H9 (cell line): ENCODE measurements at regions not wholly inside any gene's neighbourhood (a gene's known extent, or its start where the extent isn't known, plus 50 kb on each side); places are given as distances from the start of the nearest gene placed in this dataset.

Experiments used
- DNase-seq: peaks from one replicate; pipeline ENCODE4 v3.0.0-alpha.2; 2017
- H2AFZ ChIP-seq: one replicate; pipeline ENCODE4 v1.6.1; 2013; ENCODE audit warnings: mild to moderate bottlenecking, low read length, control low read depth, moderate library complexity
- H2AK5ac ChIP-seq: 2 replicates; pipeline ENCODE4 v1.6.1; 2013; ENCODE audit warnings: low read length, control low read depth, mixed read lengths; ENCODE audit not compliant: insufficient read length
- H2BK120ac ChIP-seq: one replicate; pipeline ENCODE4 v1.6.1; 2013; ENCODE audit warnings: low read depth, mild to moderate bottlenecking, low read length, control low read depth, inconsistent platforms; ENCODE audit not compliant: poor library complexity, severe bottlenecking
- H2BK12ac ChIP-seq: 2 replicates; pipeline ENCODE4 v1.6.1; 2013; ENCODE audit warnings: low read length, control low read depth, mixed read lengths, low read depth; ENCODE audit not compliant: insufficient read length
- H2BK15ac ChIP-seq: 2 replicates; pipeline ENCODE4 v1.6.1; 2013; ENCODE audit warnings: low read depth, low read length, control low read depth
- H2BK20ac ChIP-seq: one replicate; pipeline ENCODE4 v1.6.1; 2013; ENCODE audit warnings: low read depth, mild to moderate bottlenecking, low read length, control low read depth, inconsistent platforms; ENCODE audit not compliant: poor library complexity, severe bottlenecking
- H2BK5ac ChIP-seq: 2 replicates; pipeline ENCODE4 v1.6.1; 2013; ENCODE audit warnings: low read length, control low read depth, mixed read lengths; ENCODE audit not compliant: insufficient read length
- H3K14ac ChIP-seq: 2 replicates; pipeline ENCODE4 v1.6.1; 2013; ENCODE audit warnings: low read length, control low read depth; ENCODE audit not compliant: insufficient read depth
- H3K18ac ChIP-seq: 2 replicates; pipeline ENCODE4 v1.6.1; 2013; ENCODE audit warnings: low read depth, mild to moderate bottlenecking, mixed read lengths, low read length, control low read depth; ENCODE audit not compliant: insufficient read length
- H3K23ac ChIP-seq: 2 replicates; pipeline ENCODE4 v1.6.1; 2013; ENCODE audit warnings: low read length, control low read depth, mixed read lengths, low read depth; ENCODE audit not compliant: insufficient read length
- H3K23me2 ChIP-seq: 2 replicates; pipeline ENCODE4 v1.6.1; 2013; ENCODE audit warnings: low read depth, mild to moderate bottlenecking, mixed read lengths, low read length, control low read depth; ENCODE audit not compliant: insufficient read length, poor library complexity, severe bottlenecking
- H3K27ac ChIP-seq: 2 replicates; pipeline ENCODE4 v1.5.1; 2013; ENCODE audit warnings: low read length, control low read depth, mixed read lengths, low read depth; ENCODE audit not compliant: insufficient read length
- H3K27me3 ChIP-seq: 2 replicates; pipeline ENCODE4 v1.6.1; 2013; ENCODE audit warnings: low read length, control low read depth, inconsistent platforms; ENCODE audit not compliant: insufficient read depth
- H3K4ac ChIP-seq: 2 replicates; pipeline ENCODE4 v1.6.1; 2013; ENCODE audit warnings: low read depth, mild to moderate bottlenecking, control low read depth, inconsistent platforms, low read length, moderate library complexity
- H3K4me1 ChIP-seq: 2 replicates; pipeline ENCODE4 v1.6.1; 2013; ENCODE audit warnings: low read length, control low read depth, inconsistent platforms; ENCODE audit not compliant: insufficient read depth
- H3K4me2 ChIP-seq: 2 replicates; pipeline ENCODE4 v1.6.1; 2013; ENCODE audit warnings: low read length, control low read depth, mixed read lengths; ENCODE audit not compliant: insufficient read length, insufficient read depth
- H3K56ac ChIP-seq: 2 replicates; pipeline ENCODE4 v1.6.1; 2013; ENCODE audit warnings: low read depth, mild to moderate bottlenecking, mixed read lengths, low read length, control low read depth; ENCODE audit not compliant: insufficient read length
- H3K79me1 ChIP-seq: 2 replicates; pipeline ENCODE4 v1.6.1; 2013; ENCODE audit warnings: low read depth, mild to moderate bottlenecking, moderate library complexity, low read length, control low read depth, inconsistent platforms; ENCODE audit not compliant: insufficient read depth, poor library complexity, severe bottlenecking
- H3K79me2 ChIP-seq: 2 replicates; pipeline ENCODE4 v1.6.1; 2013; ENCODE audit warnings: low read length, control low read depth, inconsistent platforms; ENCODE audit not compliant: insufficient read depth
- H3K9ac ChIP-seq: 2 replicates; pipeline ENCODE4 v1.6.1; 2013; ENCODE audit warnings: low read length, control low read depth, mixed read lengths; ENCODE audit not compliant: insufficient read length; ENCODE audit errors: extremely low read depth
- H3K9me3 ChIP-seq: one replicate; pipeline ENCODE4 v1.6.1; 2013; ENCODE audit warnings: low read depth, low read length, inconsistent platforms; ENCODE audit not compliant: control insufficient read depth
- H3T11ph ChIP-seq: one replicate; pipeline ENCODE4 v1.6.1; 2013; ENCODE audit warnings: mild to moderate bottlenecking, low read length, control low read depth, inconsistent platforms
- H4K20me1 ChIP-seq: one replicate; pipeline ENCODE4 v1.6.1; 2013; ENCODE audit not compliant: control insufficient read depth, insufficient read length, insufficient read depth
- H4K5ac ChIP-seq: 2 replicates; pipeline ENCODE4 v1.6.1; 2013; ENCODE audit warnings: low read depth, mild to moderate bottlenecking, mixed read lengths, low read length, control low read depth; ENCODE audit not compliant: insufficient read length
- H4K8ac ChIP-seq: replicated peaks from 2 replicates; pipeline ENCODE4 v1.6.1; 2013; ENCODE audit warnings: low read length, control low read depth, mixed read lengths, low read depth; ENCODE audit not compliant: insufficient read length
- H4K91ac ChIP-seq: 2 replicates; pipeline ENCODE4 v1.6.1; 2013; ENCODE audit warnings: low read depth, mild to moderate bottlenecking, moderate library complexity, mixed read lengths, low read length, control low read depth; ENCODE audit not compliant: insufficient read length
- H3K27ac Mint-ChIP-seq, 3 experiments: 2 replicates in 2 of 3; 3 replicates in 1 of 3; pipeline ENCODE4 v1.8.0; 2020 to 2021; ENCODE audit warnings: mixed read lengths in 3 of 3, mild to moderate bottlenecking in 1 of 3, moderate library complexity in 1 of 3
- H3K27me3 Mint-ChIP-seq: 2 replicates; pipeline ENCODE4 v1.8.0; 2021; ENCODE audit warnings: low read depth, mild to moderate bottlenecking, moderate library complexity, mixed read lengths
- H3K36me3 Mint-ChIP-seq, 3 experiments: 2 replicates in 2 of 3; 3 replicates in 1 of 3; pipeline ENCODE4 v1.8.0; 2020 to 2021; ENCODE audit warnings: low read depth in 3 of 3, mixed read lengths in 3 of 3; ENCODE audit not compliant: insufficient read depth in 1 of 3
- H3K4me1 Mint-ChIP-seq, 2 experiments: 2 replicates each; pipeline ENCODE4 v1.8.0; 2020; ENCODE audit warnings: mixed read lengths in 2 of 2
- H3K4me3 Mint-ChIP-seq, 2 experiments: 2 replicates in 1 of 2; 3 replicates in 1 of 2; pipeline ENCODE4 v1.8.0; 2020 to 2021; ENCODE audit warnings: mild to moderate bottlenecking in 2 of 2, mixed read lengths in 2 of 2, moderate library complexity in 1 of 2
- H3K9me3 Mint-ChIP-seq, 2 experiments: 2 replicates in 1 of 2; 3 replicates in 1 of 2; pipeline ENCODE4 v1.8.0; 2020; ENCODE audit warnings: mild to moderate bottlenecking in 2 of 2, mixed read lengths in 2 of 2, moderate library complexity in 1 of 2
- WGBS: extraction: QIAGEN DNeasy Blood & Tissue Kit; methylation state at CpG from one replicate; pipeline ENCODE4 v1.1.7; 2013; ENCODE audit warnings: missing lambda C conversion rate, low lambda C conversion rate, mixed read lengths; ENCODE audit not compliant: insufficient read length; ENCODE audit errors: extremely low coverage; 5-methylcytosine and 5-hydroxymethylcytosine counted together
- TF ChIP-seq, protein P1 (sequence below): fragments of 200-600 bp; sonication (generic); conservative IDR thresholded peaks from 3 replicates; pipeline ENCODE4 v1.8.0; 2021; ENCODE audit warnings: antibody characterized with exemption, mild to moderate bottlenecking

DNA sequence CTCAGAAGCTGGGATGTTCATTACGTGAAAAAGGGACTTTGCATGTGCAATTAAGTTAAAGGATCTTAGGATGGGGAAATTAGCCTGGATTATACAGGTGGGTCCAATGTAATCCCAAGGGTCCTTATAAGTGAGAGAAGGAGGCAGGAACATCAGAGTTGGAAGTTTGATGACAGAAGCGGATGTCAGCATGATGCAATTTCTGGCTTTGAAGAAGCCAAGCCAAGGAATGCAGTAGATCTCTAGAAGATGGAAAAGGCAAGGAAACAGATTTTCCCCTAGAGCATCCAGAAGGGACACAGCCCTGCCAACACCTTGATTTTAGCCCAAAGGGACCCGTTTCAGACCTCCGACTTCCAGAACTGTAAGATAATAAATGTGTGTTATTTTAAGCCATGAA, 136.4 kb downstream of the LNPK start:
- Mint-ChIP-seq H3K27me3 (peaks cover 4% of the 10 kb centered on the region), H3K9me3 (no peaks in the 10 kb centered on the region), H3K4me1 (peaks cover 4 to 5% of the 10 kb centered on the region in 2 experiments; a peak in 3 of 4 replicates), H3K27ac (no peak overlapping the region), H3K36me3 (no peaks in the 10 kb centered on the region), H3K4me3 (no peak overlapping the region)
- Histone ChIP-seq H2BK5ac (no peak overlapping the region), H4K20me1 (no peaks in the 10 kb centered on the region), H3K79me2 (no peaks in the 10 kb centered on the region), H3K27ac (no peak overlapping the region), H2BK12ac (no peak overlapping the region), H3K23me2 (no peaks in the 10 kb centered on the region), H2BK15ac (no peak overlapping the region), H3K27me3 (no peaks in the 10 kb centered on the region), H4K8ac (no peak overlapping the region), H3K14ac (no peak overlapping the region), H4K5ac (no peak overlapping the region), H3K4me2 (no peak overlapping the region), H2BK20ac (no peak overlapping the region), H3K79me1 (no peaks in the 10 kb centered on the region), H3K9ac (no peak overlapping the region), H3K23ac (no peak overlapping the region), H4K91ac (no peak overlapping the region), H2AK5ac (no peak overlapping the region), H2BK120ac (no peak overlapping the region), H3K56ac (no peak overlapping the region), H3T11ph (no peak overlapping the region), H3K4me1 (no peaks in the 10 kb centered on the region), H3K9me3 (no peaks in the 10 kb centered on the region), H3K4ac (no peak overlapping the region), H3K18ac (no peak overlapping the region), H2AFZ (no peak overlapping the region)
- WGBS = no CpG with 5 or more reads among the region's 4 CpGs
- TF ChIP-seq, protein P1, sequence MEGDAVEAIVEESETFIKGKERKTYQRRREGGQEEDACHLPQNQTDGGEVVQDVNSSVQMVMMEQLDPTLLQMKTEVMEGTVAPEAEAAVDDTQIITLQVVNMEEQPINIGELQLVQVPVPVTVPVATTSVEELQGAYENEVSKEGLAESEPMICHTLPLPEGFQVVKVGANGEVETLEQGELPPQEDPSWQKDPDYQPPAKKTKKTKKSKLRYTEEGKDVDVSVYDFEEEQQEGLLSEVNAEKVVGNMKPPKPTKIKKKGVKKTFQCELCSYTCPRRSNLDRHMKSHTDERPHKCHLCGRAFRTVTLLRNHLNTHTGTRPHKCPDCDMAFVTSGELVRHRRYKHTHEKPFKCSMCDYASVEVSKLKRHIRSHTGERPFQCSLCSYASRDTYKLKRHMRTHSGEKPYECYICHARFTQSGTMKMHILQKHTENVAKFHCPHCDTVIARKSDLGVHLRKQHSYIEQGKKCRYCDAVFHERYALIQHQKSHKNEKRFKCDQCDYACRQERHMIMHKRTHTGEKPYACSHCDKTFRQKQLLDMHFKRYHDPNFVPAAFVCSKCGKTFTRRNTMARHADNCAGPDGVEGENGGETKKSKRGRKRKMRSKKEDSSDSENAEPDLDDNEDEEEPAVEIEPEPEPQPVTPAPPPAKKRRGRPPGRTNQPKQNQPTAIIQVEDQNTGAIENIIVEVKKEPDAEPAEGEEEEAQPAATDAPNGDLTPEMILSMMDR = no peak
- DNase-seq = no peak
